Tongue (tissue), 1 donor: ENCODE measurements at regions not wholly inside any gene's neighbourhood (a gene's known extent, or its start where the extent isn't known, plus 50 kb on each side); places are given as distances from the start of the nearest gene placed in this dataset.
A peak's percentile ranks its signal among the peaks of the same experiment; 100 is the strongest.
"Not testable (repeated sequence)": the region's sequence is repeated elsewhere in the genome, so short reads cannot be mapped to it uniquely, and the experiment has no call there.

ENCODE experiments used
- DNase-seq: peaks from one replicate; pipeline ENCODE4 v3.0.0-alpha.2; 2015

DNA sequence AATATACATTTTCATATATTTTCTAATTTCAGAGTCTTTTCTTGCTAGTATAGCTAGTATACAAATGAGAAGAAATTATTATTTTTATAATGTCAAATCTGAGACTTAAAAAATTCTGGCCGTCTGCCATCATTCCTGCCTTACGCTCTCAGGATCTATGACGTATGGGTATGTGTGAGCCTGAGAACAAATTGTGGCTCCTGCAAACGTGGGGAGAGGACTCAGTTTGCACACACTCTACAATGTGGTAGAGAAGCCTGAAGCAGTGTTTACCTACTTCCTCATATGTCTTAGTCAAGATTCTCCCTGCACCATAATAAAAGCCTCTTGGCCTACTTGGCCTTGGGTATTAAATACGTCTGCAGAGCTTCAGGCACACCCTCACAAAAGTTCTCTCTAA, 825.4 kb downstream of the SEMA5A start:
- no peak for DNase-seq

DNA sequence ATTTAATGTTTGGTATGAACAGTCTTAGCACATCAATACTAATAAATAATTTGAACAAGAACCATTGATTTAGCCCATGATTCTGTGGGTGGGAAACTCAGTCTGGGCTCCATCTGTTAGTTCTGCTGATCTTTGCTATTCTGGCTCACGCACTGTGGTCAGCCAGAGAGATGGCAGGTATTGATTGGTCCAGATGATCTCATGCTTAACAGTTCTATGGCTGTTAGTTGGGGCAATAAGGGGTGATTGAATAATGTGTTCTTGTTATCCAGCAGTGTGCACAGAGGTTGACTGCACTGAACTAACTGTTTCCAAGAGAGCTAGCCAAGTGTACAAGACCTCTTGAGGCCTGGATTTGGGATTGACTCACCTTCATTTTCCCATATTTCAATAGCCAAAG, 824.3 kb downstream of the SEMA5A start:
- DNase-seq, result no peak

DNA sequence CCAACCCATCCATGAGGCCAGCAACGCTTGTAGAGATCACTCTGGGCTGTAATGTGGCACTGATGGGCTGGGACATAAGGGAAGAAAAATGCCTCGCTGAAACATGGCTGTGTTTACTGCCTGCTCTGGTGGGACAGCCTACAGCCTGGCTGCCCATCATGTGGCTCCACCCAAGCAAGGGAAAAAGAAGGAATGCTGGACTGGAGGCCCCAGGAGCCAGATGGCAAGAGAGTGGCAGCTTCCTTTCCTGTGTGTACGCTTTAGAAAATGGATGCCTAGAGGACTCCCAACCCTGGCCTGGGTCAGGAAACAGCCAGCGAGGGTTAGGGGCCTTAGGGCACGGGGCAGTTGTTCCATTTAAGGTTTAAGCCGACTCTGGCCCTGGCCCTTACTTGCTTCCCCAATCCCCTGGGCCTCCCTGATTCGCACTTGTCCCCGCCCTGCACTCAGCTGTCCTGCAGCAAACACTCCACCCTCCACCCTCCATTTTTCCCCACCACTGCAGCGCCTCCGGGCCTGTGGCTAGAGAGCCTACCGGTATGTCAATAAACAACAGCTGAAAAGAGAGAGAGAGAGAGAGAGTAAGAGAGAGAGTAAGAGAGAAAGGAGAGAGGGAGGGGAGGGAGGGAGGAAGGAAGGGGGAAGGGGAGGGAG, 819.4 kb downstream of the SEMA5A start:
- no peak for DNase-seq

DNA sequence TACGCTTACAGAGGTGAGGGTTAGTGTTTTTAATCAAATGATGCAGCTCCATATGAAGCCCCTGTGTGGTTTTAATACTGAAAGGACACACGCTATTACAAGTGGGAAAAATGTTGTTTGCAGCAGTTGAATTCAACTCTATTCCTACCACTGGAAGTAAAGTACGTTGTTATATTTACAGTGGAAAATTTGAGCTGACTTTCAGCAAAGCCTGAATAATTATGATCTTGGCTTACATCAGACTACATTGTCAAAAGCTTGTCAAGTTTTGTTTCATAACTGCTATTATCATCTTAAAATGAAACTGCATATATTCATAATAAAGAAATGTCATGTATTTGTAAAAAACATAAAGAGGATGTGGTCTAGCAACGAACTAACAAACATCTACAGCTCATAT, 818.5 kb downstream of the SEMA5A start:
- DNase-seq, result peak; percentile 13

DNA sequence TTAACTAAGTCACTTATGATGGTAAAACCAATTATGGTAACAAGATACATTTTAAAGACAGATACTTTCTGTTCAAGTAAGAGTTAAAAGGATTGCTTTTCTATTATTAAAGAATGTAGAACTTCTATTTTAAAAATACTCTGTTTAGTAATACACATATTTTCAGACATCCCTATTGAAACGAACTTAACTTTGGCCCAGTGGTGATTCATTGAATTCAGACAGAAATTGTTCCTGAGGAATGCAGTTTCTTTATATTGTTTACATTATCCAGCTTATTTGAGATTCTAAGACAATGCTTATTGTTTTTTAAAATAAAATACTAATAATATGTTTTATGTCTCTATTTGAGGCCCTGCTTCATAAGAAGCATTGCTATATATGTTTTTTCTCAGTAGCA, 816.4 kb downstream of the SEMA5A start:
- DNase-seq, result no peak

DNA sequence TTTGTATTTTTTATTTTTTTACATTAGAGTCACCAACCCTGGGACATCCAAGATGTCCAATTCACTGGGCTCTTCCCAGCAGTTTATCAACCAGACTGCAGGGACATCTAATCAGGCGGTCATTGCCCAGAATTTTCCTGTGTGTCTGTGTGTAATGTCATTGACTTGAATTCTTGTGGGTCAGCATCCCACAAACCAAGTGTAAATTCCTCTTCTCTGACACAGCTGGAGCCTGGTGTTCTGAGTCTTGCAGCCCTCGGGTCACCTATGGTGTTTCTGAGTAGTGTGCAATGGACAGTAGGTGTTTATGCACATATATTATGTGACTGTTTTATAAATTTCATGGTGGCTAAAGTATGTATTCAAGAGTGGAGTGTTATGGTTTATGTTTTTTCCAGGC, 815.7 kb downstream of the SEMA5A start:
- DNase-seq, result no peak

DNA sequence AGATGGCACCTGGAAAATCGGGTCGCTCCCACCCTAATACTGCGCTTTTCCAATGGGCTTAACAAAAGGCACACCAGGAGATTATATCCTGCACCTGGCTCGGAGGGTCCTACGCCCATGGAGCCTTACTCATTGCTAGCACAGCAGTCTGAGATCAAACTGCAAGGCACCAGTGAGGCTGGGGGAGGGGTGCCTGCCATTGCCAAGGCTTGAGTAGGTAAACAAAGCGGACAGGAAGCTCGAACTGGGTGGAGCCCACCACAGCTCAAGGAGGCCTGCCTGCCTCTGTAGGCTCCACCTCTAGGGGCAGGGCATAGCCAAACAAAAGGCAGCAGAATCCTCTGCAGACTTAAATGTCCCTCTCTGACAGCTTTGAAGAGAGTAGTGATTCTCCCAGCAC, 814.8 kb downstream of the SEMA5A start:
- DNase-seq, result not testable (repeated sequence)

DNA sequence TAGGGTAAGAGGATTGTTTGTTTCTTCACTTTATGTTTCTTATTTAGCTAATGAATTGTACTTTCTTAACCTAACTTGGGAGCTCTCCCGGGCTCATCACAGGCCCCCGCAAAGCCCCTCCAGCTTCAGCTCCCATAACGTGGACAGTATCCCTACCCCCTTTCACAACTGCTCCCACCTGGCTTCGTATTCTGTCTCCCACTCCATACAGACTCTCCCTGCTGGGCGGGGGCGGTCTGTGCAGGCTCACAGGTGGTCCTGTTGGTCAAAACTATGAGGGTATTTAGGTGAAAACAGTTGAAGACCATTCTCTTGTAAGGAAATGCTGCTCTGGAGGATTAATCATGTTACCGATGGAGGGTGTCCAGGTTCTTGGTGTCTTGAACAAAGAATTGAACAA, 805.3 kb downstream of the SEMA5A start:
- DNase-seq, result no peak

DNA sequence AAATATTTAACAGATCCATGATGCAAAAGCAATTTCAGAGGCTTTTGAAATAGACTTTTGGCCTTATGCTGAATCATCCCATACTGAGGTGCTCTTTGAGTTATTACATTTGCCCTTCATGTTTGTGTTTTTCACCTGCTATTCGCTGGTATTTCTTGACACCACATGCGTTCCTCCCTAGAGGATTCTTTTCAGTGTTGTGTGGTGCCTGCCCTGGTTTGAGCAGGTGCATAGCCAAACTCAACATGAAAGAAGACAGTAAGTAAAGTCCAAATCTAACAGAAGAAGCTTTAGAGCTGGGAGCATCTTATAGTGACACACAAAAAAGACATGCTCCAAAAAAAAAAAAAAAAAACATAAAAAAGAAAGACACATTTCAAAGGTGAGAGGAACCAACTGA, 796.3 kb downstream of the SEMA5A start:
- no peak for DNase-seq

DNA sequence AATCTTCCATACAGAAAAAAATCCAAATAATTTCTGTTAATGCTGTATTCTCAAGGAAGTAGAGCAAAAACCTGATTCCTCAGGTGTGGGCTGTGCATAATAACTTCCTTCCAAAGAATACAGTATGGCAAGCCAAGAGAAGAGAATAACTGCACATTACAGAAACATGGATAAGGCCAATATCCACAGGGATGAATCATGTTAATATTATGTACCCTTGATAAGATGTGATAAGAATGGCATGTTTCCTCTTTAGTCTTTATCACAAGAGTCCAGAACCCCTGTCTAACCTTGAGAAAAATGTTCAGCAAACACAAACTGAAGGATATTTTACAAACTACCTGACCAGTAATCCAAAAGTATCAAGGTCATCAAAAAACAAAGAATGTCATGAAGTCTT, 795.8 kb downstream of the SEMA5A start:
- no peak for DNase-seq

DNA sequence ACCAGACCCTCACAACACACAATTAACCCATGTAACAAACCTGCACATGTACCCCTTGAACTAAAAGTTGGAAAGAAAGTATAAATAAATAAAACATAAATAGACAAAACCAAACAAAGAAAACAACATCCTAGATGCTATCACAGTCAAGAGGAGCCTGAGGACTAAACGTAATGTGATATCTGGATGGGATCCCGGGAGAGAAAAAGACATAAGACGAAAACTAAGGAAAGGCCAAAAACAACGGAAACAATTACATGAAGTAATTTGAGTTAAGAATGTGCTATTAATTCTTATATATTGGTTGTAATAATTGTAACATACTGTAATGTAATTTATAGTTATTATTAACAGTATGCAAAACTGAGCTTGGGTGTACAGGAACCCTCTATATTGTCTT, 793.9 kb downstream of the SEMA5A start:
- peak; percentile 7 for DNase-seq

DNA sequence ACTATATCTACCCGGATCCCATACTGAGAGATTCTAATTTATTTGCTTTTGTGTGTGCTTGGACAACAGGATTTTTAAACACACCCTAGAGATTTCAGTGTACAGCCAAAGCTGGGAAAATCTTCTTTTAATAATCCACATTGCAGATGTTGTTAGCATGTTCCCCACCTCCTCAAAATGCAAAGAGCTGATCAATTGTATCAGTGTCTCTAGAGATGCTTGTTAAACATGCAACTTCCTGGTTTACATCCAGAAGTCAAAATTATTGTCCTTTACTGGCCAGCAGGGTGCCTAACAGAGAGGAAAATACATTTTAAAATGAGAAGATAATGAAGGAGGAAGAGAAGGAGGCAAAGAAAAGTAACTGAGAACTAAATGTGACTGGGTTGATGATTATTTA, 793.3 kb downstream of the SEMA5A start:
- DNase-seq, result peak; percentile 37

DNA sequence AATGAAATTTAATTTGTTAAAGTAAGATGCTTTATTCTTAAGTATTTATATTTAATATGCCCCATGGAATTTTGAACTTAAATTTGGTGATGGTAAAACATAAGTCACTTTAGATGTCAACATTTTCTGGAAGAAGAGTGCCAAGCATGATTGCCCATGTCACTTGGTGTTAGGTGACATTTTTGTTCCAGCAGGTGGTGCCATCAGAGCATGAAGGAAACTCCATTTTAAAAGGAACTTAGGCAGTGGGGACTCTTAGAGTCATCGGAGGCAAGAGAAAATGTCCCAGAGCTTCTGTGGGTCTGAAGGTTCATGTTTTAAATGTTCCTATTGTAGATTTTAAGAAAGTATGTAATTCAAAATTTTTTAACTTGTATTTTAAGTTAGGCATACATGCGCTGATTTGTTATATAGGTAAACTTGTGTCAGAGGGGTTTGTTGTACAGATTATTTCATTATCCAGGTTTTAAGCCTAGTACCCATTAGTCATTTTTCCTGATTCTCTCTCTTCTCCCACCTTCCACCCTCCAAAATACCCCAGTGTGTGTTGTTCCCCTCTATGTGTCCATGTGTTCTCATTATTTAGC, 789.3 kb downstream of the SEMA5A start:
- peak; percentile 54 for DNase-seq

DNA sequence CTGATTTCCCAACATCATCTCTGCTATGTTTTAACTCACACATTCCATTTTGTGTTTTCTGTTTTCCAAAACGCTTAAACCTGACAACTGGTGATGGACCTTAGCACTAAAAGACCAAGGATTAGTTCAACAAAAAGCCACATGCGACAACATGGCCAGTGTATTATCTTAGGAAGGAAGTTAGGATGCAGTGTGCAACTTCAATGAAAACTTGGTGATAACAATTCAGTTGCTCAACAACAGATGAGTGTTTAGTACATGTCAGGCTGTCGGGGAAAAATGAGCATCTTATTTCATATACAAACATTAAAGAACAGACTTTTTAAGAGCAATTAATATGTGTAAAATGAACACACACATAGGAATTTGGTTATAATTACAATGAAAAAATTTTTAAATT, 780.0 kb downstream of the SEMA5A start:
- DNase-seq, result no peak

DNA sequence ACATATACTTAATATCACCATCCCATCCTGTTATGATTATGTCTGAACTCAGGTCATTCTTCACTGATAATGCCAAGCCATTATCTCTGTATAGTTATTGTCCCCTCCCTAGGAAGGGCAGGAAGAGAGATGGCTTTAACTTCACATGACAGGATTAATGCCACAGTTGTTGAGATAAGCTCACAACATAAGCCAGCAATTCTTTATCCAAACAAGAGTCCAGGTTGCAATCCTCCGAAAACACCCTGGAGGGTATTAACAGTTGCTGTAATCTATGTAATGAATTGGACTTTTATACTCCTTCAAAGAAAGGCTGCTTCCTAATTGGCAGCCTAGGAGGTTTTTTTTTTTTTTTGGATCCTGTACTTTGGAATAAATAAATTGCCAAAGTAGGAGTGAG, 779.4 kb downstream of the SEMA5A start:
- DNase-seq, result peak; percentile 3

DNA sequence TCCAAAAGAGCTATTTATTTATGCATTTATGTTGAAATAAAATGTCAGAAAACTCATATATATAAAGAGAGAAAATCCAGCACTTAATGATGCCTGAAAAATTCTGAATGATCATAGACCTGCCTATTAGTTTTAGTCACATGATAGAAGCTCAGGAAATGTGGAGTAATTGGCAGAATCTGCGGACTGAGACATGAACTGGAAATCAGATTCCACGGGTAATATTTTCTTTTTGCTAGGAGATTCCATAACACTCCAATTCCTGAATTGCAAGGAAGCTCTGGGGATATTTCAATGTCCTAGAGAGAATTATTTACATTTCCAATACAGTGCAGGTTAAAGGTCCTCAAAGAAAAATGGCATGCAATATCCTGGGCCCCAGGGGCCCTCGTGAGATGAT, 778.8 kb downstream of the SEMA5A start:
- no peak for DNase-seq

DNA sequence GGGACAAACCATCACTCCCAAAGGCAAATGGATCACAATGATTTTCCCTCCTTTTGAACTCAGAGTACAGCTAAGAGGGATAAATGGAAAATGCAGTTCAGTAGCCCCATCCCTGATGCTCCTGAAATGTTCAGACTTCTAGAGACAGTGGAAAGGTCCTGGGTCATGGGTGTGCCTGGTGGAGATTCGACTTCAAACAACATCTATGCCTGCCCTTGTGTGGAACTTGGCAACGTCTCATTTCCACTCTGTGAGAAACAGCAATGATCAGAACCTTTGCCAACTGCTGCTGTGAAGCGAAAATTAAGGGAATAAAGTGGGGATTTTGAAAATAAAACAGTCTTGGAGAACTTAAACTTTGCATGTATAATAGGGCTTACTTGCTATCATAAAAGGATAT, 778.1 kb downstream of the SEMA5A start:
- DNase-seq, result no peak

DNA sequence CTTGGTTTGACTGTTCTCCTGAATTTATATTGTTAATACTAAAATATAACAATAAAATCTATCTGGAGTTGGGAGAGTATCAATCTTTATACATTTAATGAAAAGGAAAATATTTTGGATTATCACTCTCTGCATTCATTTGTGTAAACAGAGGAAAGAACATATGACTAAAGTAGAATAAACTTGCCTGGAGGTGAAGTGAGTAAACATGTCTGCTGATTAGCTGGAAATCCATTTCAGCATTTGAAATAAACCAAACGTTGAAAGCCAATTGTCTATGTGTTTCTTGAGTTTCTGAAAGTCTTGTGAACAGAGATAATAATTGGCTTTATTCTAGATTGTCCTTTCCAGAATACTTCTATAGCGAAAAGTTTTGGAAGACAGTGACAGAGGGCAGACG, 776.2 kb downstream of the SEMA5A start:
- DNase-seq, result no peak

DNA sequence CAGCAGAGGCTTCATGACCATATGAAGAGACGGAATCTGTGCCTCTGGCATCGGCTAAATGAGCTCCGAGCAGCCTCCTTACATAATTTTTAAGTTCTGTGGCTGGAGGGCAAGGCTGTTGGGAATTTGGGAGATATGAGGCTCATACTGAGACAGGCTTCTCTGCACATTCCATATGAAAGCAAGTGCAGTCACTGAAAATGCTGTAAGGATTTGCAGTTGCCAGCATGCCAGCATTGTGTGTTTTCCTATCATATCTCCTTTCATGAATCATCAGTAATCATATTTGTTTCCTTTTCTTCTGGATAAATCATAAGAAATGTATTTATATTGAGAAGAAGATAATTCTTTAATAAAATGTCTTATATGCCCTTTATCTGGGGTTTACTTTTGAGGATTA, 775.4 kb downstream of the SEMA5A start:
- no peak for DNase-seq

DNA sequence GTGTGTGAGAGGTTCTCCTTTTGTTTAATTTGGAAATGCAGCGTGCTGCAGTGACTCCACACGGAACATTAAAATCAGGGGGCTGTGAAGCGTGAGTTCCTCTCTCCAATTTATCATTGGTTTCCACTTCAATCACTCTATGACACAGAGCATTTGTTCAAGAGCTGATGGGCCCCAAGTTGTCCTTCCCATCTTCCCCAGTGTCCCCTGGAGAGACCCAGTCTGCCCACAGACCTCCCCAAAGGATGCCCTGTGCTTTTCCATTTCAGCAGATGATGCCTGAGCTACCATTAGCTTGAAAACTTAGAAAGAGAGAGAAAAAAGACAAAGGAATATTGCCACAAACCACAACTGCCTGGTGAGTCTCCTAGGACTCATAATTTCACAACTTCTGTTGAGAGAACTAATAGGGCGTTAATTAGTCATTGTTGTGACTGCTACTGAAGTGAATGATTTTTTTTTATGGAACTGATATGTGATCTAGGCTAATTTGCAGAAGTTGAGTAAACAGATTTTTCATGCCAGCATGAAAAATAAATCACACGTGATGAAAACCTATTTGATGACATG, 772.7 kb downstream of the SEMA5A start:
- DNase-seq, result no peak

DNA sequence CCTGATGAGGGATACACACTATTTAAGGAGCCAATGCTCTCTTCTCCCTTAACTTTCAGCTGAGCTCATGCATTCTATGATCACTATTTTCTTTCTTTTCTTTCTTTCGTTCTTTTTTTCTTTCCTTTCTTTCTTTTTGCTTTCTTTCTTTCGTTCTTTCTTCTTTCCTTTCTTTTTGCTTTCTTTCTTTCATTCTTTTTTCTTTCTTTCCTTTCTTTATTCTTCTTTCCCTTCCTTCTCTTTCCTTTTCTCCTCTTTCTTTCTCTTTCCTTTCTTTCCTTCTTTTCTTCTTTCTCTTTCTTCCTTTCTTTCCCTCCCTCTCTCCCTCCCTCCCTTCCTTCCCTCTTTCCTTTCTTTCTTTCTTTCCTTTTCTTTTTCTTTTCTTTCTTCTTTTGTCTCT, 761.2 kb downstream of the SEMA5A start:
- DNase-seq, result no peak

DNA sequence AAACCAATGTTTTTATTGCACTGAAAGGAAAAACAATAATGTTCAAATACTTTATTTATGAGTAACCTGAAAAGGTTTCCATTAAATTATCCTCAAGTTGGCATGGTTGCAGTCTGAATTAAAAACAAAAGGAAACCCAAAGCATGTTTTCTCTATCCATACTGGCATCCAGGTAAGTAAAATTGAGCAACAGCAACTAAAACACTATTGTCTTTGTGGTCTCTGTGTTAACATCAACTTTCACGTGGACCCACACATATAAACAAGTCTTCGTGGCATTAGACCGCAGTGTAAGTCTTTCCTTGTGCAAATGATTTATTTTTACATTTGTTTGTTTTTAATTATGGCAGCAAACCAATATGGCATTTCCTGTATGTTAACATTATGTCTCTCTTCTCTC, 757.6 kb downstream of the SEMA5A start:
- no peak for DNase-seq

DNA sequence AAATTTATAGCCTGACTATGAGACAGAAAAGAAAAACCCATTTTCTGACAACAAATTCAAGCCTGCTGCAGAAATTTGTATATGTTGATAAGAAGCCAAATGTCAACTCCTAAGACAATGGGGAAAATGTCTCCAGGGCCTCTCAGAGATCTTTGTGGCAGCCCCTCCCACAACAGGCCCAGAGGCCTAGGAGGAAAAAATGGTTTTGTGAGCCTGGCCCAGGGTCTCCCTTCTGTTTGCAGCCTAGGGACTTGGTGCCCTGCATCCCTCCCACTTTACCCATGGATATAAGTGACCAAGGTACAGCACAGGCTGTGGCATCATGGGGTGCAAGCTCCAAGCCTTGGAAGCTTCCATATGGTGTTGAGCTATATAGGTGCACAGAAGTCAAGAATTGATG, 740.2 kb downstream of the SEMA5A start:
- DNase-seq, result no peak

DNA sequence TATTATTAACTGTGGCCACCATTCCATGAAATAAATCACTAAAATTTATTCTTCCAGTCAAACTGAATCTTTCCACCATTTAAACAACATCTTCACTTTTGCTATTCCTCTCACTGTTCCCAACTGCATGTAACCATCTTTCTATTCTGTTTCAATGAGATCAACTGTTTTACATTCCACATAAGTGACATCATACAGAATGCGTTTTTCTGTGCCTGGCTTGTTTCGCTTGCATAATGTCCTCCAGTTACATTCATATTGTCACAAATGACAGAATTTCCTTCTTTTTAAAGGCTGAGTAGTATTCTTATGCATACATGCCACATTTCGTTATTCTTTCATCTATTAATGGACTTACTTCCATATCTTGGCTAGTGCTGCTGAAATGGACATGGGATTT, 738.2 kb downstream of the SEMA5A start:
- no peak for DNase-seq
